DMS153 (cell line): ENCODE measurements at regions not wholly inside any gene's neighbourhood (a gene's known extent, or its start where the extent isn't known, plus 50 kb on each side); places are given as distances from the start of the nearest gene placed in this dataset.
"Not testable (repeated sequence)": the region's sequence is repeated elsewhere in the genome, so short reads cannot be mapped to it uniquely, and the experiment has no call there.

Experiments
- DNase-seq: peaks from one replicate; lab custom pipeline; 2025; lab: John Stamatoyannopoulos, UW

GRCh38 chr10:44745920-44746319 is 165.2 kb upstream of the TMEM72 start:
- DNase-seq, result no peak

- DNase-seq, result no peak
These were observed 163.5 kb upstream of the TMEM72 start for GRCh38 chr10:44747593-44748172.

- no peak for DNase-seq
These were observed 162.0 kb upstream of the TMEM72 start for GRCh38 chr10:44749151-44749550.

GRCh38 chr10:44752451-44753441 is 158.4 kb upstream of the TMEM72 start:
- DNase-seq, result peak; percentile 98

- not testable (repeated sequence) for DNase-seq
These were observed 156.8 kb upstream of the TMEM72 start for GRCh38 chr10:44754355-44754754.

GRCh38 chr10:44755481-44755880 is 155.7 kb upstream of the TMEM72 start:
- no peak for DNase-seq

GRCh38 chr10:44756216-44756615 is 154.9 kb upstream of the TMEM72 start:
- no peak for DNase-seq

- DNase-seq, result no peak
These were observed 153.5 kb upstream of the TMEM72 start for GRCh38 chr10:44757551-44758205.

GRCh38 chr10:44759122-44759521 is 152.0 kb upstream of the TMEM72 start:
- no peak for DNase-seq

GRCh38 chr10:44760513-44760912 is 150.6 kb upstream of the TMEM72 start:
- no peak for DNase-seq

- no peak for DNase-seq
These were observed 150.1 kb upstream of the TMEM72 start for GRCh38 chr10:44761076-44761475.

- DNase-seq, result no peak
These were observed 147.8 kb upstream of the TMEM72 start for GRCh38 chr10:44763331-44763730.

- no peak for DNase-seq
These were observed 145.8 kb upstream of the TMEM72 start for GRCh38 chr10:44765299-44765698.

GRCh38 chr10:44766631-44767030 is 144.5 kb upstream of the TMEM72 start:
- DNase-seq, result no peak

GRCh38 chr10:44769450-44769849 is 141.7 kb upstream of the TMEM72 start:
- DNase-seq, result no peak

- DNase-seq, result peak; percentile 16
These were observed 139.7 kb upstream of the TMEM72 start for GRCh38 chr10:44771233-44771995.

- no peak for DNase-seq
These were observed 137.6 kb upstream of the TMEM72 start for GRCh38 chr10:44773565-44773964.

GRCh38 chr10:44774676-44775401 is 136.3 kb upstream of the TMEM72 start:
- no peak for DNase-seq

- DNase-seq, result no peak
These were observed 135.8 kb upstream of the TMEM72 start for GRCh38 chr10:44775402-44775741.

GRCh38 chr10:44776181-44776580 is 135.0 kb upstream of the TMEM72 start:
- DNase-seq, result no peak

GRCh38 chr10:44779511-44779910 is 131.6 kb upstream of the TMEM72 start:
- DNase-seq, result no peak
